GM12878 (cell line): ENCODE measurements at regions not wholly inside any gene's neighbourhood (a gene's known extent, or its start where the extent isn't known, plus 50 kb on each side); places are given as distances from the start of the nearest gene placed in this dataset.
A peak's percentile ranks its signal among the peaks of the same experiment; 100 is the strongest.

Experiments used
- BMI1 ChIP-seq: fragments of 450-650 bp; IDR thresholded peaks from 2 replicates; pipeline ENCODE4 v1.6.1; 2016; ENCODE audit warnings: mild to moderate bottlenecking, moderate library complexity, borderline replicate concordance
- DPF2 ChIP-seq: fragments of 450-650 bp; IDR thresholded peaks from 2 replicates; pipeline ENCODE4 v1.6.1; 2017; ENCODE audit warnings: mild to moderate bottlenecking
- FOS ChIP-seq: IDR thresholded peaks from 3 replicates; pipeline ENCODE4 v1.6.1; 2011; ENCODE audit warnings: borderline replicate concordance; ENCODE audit not compliant: insufficient read length; ENCODE audit errors: extremely low read depth
- KAT2A ChIP-seq: conservative IDR thresholded peaks from 2 replicates; pipeline ENCODE4 v1.6.1; 2011; ENCODE audit warnings: low read depth, low read length; ENCODE audit not compliant: control insufficient read depth
- MYC ChIP-seq: IDR thresholded peaks from 2 replicates; pipeline ENCODE4 v1.6.1; 2011; ENCODE audit warnings: mild to moderate bottlenecking, low read length, moderate library complexity, inconsistent platforms; ENCODE audit not compliant: insufficient read depth, insufficient replicate concordance, insufficient read length, severe bottlenecking
- NR2C1 ChIP-seq: fragments of 450-650 bp; IDR thresholded peaks from 2 replicates; pipeline ENCODE4 v1.6.1; 2017; ENCODE audit warnings: antibody characterized with exemption, mild to moderate bottlenecking, moderate library complexity
- PAX8 ChIP-seq: fragments of 450-650 bp; IDR thresholded peaks from 2 replicates; pipeline ENCODE4 v1.6.1; 2017; ENCODE audit warnings: mild to moderate bottlenecking, moderate library complexity
- POLR2AphosphoS5 ChIP-seq: IDR thresholded peaks from 2 replicates; pipeline ENCODE4 v1.6.1; 2011; ENCODE audit warnings: mild to moderate bottlenecking, low read length, inconsistent platforms
- RFX5 ChIP-seq: IDR thresholded peaks from 2 replicates; pipeline ENCODE4 v1.6.1; 2011; ENCODE audit warnings: low read depth, low read length, improper control_type of control experiment
- SREBF1 ChIP-seq: IDR thresholded peaks from 2 replicates; pipeline ENCODE4 v1.6.1; 2012; ENCODE audit warnings: mild to moderate bottlenecking, low read length
- ZNF217 ChIP-seq: fragments of 450-650 bp; IDR thresholded peaks from 2 replicates; pipeline ENCODE4 v1.6.1; 2017; ENCODE audit warnings: antibody characterized with exemption, mild to moderate bottlenecking
- ZNF24 ChIP-seq: fragments of 450-650 bp; IDR thresholded peaks from 2 replicates; pipeline ENCODE4 v1.6.1; 2017; ENCODE audit warnings: antibody characterized with exemption, mild to moderate bottlenecking
- TF ChIP-seq, protein P1 (sequence below): IDR thresholded peaks from 2 replicates; pipeline ENCODE4 v1.6.1; 2012; ENCODE audit warnings: low read depth, low read length, improper control_type of control experiment
- TF ChIP-seq, protein P2 (sequence below): fragments of 450-650 bp; IDR thresholded peaks from 2 replicates; pipeline ENCODE4 v1.6.1; 2018; ENCODE audit warnings: borderline replicate concordance, mild to moderate bottlenecking; ENCODE audit not compliant: partially characterized antibody
- TF ChIP-seq, protein P3 (sequence below): fragments of 450-650 bp; IDR thresholded peaks from 2 replicates; pipeline ENCODE4 v1.6.1; 2016; ENCODE audit warnings: mild to moderate bottlenecking, moderate library complexity, borderline replicate concordance
- TF ChIP-seq, protein P4 (sequence below): fragments of 450-650 bp; IDR thresholded peaks from 2 replicates; pipeline ENCODE4 v1.6.1; 2017; ENCODE audit warnings: mild to moderate bottlenecking, moderate library complexity

DNA sequence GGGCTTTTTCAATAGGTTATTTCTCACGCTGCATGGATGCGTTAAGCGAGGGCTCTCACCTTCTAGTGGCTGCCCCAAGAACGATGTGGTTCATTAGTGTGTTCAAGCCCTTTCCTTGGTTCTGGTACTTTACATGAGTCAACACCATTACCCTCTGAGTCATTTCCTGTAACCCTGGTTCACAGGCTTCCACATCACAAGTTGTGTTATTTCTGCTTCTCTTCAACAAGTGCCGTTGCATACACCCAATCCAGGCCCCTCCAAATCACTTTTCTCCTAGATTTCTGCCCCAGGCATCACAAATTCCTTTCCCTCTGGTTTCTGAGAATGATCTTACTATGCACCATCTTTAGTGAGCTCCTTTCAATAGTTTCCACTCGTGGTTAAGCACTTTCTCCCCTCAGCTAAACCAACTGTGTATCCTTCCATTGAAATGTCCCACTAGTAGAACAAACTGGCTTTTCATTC is 69.5 kb upstream of the RAD23B start (continued):
- 0 out of 2 replicates have a peak, but pooled peaks have one; percentile 71 for TF ChIP-seq ZNF217
- TF ChIP-seq BMI1, result no peak
- no peak for TF ChIP-seq FOS
- no peak for TF ChIP-seq ZNF24
- TF ChIP-seq, protein P1, sequence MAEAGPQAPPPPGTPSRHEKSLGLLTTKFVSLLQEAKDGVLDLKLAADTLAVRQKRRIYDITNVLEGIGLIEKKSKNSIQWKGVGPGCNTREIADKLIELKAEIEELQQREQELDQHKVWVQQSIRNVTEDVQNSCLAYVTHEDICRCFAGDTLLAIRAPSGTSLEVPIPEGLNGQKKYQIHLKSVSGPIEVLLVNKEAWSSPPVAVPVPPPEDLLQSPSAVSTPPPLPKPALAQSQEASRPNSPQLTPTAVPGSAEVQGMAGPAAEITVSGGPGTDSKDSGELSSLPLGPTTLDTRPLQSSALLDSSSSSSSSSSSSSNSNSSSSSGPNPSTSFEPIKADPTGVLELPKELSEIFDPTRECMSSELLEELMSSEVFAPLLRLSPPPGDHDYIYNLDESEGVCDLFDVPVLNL, result no peak
- TF ChIP-seq, protein P2, sequence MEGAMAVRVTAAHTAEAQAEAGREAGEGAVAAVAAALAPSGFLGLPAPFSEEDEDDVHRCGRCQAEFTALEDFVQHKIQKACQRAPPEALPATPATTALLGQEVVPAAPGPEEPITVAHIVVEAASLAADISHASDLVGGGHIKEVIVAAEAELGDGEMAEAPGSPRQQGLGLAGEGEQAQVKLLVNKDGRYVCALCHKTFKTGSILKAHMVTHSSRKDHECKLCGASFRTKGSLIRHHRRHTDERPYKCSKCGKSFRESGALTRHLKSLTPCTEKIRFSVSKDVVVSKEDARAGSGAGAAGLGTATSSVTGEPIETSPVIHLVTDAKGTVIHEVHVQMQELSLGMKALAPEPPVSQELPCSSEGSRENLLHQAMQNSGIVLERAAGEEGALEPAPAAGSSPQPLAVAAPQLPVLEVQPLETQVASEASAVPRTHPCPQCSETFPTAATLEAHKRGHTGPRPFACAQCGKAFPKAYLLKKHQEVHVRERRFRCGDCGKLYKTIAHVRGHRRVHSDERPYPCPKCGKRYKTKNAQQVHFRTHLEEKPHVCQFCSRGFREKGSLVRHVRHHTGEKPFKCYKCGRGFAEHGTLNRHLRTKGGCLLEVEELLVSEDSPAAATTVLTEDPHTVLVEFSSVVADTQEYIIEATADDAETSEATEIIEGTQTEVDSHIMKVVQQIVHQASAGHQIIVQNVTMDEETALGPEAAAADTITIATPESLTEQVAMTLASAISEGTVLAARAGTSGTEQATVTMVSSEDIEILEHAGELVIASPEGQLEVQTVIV, result no peak
- TF ChIP-seq POLR2AphosphoS5, result no peak
- no peak for TF ChIP-seq KAT2A
- no peak for TF ChIP-seq MYC
- TF ChIP-seq, protein P3, sequence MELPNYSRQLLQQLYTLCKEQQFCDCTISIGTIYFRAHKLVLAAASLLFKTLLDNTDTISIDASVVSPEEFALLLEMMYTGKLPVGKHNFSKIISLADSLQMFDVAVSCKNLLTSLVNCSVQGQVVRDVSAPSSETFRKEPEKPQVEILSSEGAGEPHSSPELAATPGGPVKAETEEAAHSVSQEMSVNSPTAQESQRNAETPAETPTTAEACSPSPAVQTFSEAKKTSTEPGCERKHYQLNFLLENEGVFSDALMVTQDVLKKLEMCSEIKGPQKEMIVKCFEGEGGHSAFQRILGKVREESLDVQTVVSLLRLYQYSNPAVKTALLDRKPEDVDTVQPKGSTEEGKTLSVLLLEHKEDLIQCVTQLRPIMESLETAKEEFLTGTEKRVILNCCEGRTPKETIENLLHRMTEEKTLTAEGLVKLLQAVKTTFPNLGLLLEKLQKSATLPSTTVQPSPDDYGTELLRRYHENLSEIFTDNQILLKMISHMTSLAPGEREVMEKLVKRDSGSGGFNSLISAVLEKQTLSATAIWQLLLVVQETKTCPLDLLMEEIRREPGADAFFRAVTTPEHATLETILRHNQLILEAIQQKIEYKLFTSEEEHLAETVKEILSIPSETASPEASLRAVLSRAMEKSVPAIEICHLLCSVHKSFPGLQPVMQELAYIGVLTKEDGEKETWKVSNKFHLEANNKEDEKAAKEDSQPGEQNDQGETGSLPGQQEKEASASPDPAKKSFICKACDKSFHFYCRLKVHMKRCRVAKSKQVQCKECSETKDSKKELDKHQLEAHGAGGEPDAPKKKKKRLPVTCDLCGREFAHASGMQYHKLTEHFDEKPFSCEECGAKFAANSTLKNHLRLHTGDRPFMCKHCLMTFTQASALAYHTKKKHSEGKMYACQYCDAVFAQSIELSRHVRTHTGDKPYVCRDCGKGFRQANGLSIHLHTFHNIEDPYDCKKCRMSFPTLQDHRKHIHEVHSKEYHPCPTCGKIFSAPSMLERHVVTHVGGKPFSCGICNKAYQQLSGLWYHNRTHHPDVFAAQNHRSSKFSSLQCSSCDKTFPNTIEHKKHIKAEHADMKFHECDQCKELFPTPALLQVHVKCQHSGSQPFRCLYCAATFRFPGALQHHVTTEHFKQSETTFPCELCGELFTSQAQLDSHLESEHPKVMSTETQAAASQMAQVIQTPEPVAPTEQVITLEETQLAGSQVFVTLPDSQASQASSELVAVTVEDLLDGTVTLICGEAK, result no peak
- no peak for TF ChIP-seq SREBF1
- TF ChIP-seq, protein P4, sequence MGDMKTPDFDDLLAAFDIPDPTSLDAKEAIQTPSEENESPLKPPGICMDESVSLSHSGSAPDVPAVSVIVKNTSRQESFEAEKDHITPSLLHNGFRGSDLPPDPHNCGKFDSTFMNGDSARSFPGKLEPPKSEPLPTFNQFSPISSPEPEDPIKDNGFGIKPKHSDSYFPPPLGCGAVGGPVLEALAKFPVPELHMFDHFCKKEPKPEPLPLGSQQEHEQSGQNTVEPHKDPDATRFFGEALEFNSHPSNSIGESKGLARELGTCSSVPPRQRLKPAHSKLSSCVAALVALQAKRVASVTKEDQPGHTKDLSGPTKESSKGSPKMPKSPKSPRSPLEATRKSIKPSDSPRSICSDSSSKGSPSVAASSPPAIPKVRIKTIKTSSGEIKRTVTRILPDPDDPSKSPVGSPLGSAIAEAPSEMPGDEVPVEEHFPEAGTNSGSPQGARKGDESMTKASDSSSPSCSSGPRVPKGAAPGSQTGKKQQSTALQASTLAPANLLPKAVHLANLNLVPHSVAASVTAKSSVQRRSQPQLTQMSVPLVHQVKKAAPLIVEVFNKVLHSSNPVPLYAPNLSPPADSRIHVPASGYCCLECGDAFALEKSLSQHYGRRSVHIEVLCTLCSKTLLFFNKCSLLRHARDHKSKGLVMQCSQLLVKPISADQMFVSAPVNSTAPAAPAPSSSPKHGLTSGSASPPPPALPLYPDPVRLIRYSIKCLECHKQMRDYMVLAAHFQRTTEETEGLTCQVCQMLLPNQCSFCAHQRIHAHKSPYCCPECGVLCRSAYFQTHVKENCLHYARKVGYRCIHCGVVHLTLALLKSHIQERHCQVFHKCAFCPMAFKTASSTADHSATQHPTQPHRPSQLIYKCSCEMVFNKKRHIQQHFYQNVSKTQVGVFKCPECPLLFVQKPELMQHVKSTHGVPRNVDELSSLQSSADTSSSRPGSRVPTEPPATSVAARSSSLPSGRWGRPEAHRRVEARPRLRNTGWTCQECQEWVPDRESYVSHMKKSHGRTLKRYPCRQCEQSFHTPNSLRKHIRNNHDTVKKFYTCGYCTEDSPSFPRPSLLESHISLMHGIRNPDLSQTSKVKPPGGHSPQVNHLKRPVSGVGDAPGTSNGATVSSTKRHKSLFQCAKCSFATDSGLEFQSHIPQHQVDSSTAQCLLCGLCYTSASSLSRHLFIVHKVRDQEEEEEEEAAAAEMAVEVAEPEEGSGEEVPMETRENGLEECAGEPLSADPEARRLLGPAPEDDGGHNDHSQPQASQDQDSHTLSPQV, result no peak
- peak; percentile 92 for TF ChIP-seq DPF2
- TF ChIP-seq RFX5, result no peak
- no peak for TF ChIP-seq PAX8
- TF ChIP-seq NR2C1, result no peak
